ENCODE measurements at regions not wholly inside any gene's neighbourhood (a gene's known extent, or its start where the extent isn't known, plus 50 kb on each side); places are given as distances from the start of the nearest gene placed in this dataset.

- no peak for TF ChIP-seq CTCF (IDR thresholded peaks at IDR 0.05)
- TF ChIP-seq POLR2A (IDR thresholded peaks at IDR 0.05) = no peak
These were observed 64.9 kb upstream of the RREB1 start for GRCh38 chr6:7042654-7043545.

All from uterus (tissue), 2 donors.